GM18511 (cell line): ENCODE measurements at regions not wholly inside any gene's neighbourhood (a gene's known extent, or its start where the extent isn't known, plus 50 kb on each side); places are given as distances from the start of the nearest gene placed in this dataset.
"Not testable (repeated sequence)": the region's sequence is repeated elsewhere in the genome, so short reads cannot be mapped to it uniquely, and the experiment has no call there.

Source experiments
- ATAC-seq: cut with Tn5 transposase; IDR thresholded peaks from one replicate; pipeline ENCODE4 v1.9.1; 2021; ENCODE audit warnings: mild to moderate bottlenecking, moderate library complexity; ENCODE audit not compliant: unreplicated experiment

- ATAC-seq, result not testable (repeated sequence)
Measured at GRCh38 chr13:22941495-22941894, 239.3 kb upstream of the SGCG start.

DNA sequence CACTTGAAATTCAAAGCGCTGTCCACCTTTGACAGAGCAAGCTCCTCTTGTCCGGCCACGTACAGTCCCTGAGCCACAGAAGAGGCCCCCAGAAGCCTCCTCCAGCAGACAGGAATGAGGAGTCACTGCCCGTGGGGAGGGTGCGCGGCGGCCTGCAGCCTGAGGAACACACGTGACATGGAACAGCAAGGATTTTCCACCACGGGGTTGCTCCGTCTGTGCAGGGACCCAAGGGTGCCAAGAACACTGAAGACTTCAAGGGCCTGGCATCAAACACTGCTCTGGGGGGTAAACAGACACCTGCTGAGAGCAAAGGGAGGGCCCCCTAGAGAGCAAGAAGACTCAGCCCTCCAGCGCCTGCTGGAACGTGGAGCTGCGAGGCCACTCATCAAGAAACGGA, 237.9 kb upstream of the SGCG start:
- ATAC-seq, result not testable (repeated sequence)

GRCh38 chr13:22944378-22944777, 236.4 kb upstream of the SGCG start:
- ATAC-seq, result no peak

DNA sequence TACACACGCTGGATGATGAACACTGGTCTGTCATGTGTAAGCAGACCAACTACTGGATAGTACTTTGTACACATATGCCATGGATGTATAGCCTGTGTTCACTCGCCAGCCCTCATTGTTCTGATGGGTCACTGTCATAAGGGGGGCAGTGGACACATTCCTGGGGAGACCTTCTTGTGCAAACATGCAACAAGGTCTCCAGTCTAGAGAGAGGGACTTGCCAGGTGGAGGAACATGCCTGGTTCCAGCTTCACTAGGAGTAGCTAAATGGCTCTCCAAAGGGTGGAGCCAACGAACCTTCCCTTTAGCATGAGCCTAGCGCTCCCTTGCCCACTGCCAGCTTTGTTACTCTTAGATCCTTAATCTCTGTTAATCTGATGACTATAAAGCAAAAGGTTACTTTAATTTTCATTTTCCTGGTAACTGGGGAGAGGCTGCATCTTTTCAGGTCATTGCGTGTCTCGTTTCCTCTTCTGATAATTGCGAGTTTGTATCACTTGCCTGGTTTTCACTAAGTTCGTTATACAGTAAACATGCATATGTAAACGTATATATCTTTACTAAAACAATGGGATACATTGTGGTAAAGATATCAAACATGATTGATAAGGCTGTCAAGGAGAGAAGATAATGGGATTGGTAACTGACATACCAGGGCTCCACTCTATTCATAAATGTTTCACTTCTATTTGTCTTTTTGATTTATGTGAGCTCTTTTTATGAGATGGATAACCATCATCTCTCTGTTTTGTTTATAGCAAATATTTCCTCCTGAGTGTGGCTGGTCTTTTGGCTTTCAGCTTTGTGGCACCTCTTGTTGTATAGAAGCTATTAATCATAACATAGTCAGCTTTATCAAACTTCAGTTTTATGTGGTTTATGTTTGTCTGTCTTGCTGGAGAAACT, 235.2 kb upstream of the SGCG start:
- ATAC-seq, result no peak

GRCh38 chr13:22948421-22948820, 232.4 kb upstream of the SGCG start:
- no peak for ATAC-seq

GRCh38 chr13:22952018-22952417, 228.8 kb upstream of the SGCG start:
- not testable (repeated sequence) for ATAC-seq

- not testable (repeated sequence) for ATAC-seq
Measured at GRCh38 chr13:22955147-22955546, 225.6 kb upstream of the SGCG start.

- ATAC-seq, result not testable (repeated sequence)
Measured at GRCh38 chr13:22956456-22957115, 224.2 kb upstream of the SGCG start.

DNA sequence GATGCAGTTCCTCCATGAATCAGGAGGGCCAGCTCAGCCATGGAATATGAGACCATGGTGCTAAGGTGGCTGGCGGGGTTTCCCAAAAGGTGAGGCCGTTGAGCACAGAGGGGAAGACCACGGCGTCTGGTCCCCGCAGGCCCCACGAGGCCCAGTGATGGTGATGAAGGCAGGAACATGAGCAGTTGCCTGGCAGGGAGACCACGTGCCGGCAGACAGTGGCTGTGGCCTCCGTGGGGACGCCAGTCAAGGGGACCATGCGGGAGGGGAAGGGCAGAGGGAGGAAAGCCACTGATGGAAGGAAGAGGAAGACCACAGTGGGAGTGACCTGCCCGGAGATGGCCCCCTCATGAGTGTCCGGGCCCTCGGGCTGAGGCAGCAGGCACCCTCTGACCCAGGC, 220.9 kb upstream of the SGCG start:
- not testable (repeated sequence) for ATAC-seq

DNA sequence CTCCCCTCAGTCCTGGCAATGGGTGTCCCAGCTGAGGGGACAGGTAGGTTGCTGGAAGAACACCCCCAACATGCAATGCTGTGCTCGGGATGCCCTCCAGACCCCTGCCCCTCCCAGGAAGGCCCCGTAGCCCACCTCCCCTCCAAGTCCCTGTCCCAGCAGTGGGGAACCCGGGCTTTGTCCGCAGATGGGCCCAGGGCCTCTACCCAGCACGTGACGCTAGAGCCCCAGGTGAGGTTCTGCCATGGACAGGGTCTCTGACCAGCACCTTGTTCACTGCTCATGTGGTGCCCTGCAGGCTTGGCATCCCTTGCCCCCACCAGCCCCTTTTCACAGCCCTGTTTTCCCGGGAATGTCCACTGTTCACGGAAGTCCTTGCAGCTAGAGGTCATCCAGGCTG, 220.0 kb upstream of the SGCG start:
- no peak for ATAC-seq

- ATAC-seq, result peak; percentile 55
Measured at GRCh38 chr13:22961342-22961741, 219.4 kb upstream of the SGCG start.

- ATAC-seq, result no peak
Measured at GRCh38 chr13:22961835-22962537, 218.8 kb upstream of the SGCG start.

GRCh38 chr13:22963384-22964053, 217.3 kb upstream of the SGCG start:
- not testable (repeated sequence) for ATAC-seq

DNA sequence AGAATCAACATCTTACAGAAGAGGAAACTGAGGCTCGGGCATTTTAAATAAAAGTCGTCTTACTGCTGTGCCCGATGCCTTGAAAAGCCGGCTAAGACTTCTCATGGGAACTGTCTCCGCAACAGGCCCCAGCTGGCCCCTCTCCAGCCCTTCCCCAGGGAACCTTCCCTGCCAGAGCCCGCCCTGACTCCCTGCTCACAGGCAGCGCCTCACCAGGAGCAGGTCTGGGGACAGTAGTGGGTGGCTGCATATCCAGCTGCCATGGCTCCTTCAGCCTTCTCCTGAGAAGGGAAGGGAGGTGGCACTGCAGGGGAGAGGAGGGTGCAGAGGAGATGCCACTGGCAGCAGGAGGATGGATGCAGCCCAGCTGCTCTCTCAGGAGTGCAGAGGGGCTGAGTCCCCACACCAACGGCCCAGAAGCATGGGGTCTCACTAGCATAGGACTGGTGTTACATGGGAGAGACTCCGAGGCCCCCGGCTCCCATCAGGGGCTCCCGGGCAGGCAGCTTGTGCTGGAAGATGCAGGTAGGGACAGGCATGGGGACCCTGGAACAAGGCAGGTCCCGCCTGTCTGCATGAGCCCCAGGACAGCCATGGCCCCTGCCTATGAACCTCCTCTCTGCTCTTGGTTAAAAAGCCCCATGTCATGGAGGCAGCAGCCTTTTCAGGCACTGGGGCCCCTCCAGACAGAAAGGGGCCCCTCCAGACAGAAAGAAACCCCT, 216.4 kb upstream of the SGCG start:
- ATAC-seq, result no peak

DNA sequence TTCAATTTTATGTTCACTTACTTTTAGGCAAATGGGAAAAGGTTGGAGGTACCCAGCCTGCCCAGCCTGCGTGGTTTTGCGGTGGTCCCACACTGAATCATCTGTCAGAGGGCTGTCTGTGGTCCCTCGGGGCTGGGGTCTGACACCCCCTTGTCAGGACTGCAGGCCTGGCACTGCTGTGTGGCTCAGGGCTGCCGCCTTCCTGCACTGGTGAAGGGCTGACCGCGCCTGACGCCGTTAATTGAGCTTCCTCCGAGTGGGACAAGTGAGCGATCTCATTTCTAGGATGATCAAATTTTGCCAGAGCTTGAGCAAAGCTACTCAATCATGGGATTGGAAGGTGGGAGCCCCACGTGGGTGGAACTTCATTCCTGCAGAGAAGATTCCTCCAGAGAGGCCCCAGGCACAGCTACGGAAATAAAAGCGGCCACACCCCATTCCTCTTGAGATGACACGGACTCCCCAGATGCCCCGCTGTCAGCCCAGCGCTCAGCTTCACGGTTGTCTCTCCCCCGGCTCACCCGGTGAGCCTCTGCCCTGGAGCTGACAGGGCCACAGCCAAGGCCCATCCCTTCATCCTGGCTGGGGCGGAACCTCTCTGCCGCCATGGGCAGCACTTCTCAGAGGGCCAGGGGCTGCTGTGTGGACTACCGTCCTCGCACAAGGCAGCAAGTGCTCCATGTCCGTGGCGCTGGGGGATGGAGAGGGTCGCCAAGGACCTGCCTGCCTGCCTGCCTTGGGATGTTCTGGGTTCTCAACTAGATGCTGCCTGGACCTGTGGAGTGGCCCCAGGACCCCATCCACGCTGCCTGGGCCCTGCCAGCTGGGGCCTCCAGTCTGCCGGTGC, 215.5 kb upstream of the SGCG start:
- not testable (repeated sequence) for ATAC-seq

DNA sequence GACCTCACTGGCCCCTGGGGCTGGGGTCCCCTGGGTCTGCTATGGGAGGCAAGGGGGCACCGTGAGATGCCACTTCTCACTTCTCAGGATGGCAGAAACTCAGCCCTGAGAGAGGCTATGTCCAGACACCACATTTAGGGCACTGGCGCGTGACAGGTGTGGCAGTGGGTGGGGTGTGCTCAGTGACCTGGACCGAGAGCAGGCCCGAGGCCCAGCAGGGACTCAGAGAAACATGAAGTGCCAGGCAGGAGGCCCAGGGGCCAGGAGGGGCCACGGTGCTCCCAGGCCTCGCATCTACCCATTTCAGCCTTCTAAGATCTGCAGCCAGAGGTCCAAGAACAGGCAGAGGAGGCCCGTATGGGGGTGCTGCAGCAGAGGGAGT, 214.9 kb upstream of the SGCG start:
- ATAC-seq, result not testable (repeated sequence)

- ATAC-seq, result not testable (repeated sequence)
Measured at GRCh38 chr13:22966753-22967152, 214.0 kb upstream of the SGCG start.

- no peak for ATAC-seq
Measured at GRCh38 chr13:22967669-22968068, 213.1 kb upstream of the SGCG start.

DNA sequence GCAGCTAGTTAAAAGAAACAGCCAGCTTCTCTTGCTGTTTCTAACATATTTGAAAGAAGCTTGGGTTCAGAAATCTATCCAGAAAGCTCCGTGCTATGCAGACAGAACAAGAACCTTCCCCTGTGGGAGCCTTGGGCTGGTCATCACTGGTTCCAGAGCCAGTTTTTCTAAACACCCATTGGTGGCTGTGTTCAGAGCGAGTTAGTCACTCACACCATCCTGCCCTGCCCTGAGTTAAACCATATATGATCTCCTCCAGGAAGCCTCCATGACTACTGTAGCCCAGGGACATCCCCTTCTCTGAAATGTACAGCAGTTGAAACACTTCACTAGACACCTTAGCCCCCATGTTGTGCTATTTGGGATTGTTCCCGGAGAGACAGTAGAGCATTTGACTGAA, 200.8 kb upstream of the SGCG start:
- ATAC-seq, result no peak
